ENCODE measurements at regions not wholly inside any gene's neighbourhood (a gene's known extent, or its start where the extent isn't known, plus 50 kb on each side); places are given as distances from the start of the nearest gene placed in this dataset.

- no peak for DNase-seq (ENCODE audit: low spot score)
- in situ Hi-C loops (cut with MboI; ENCODE audit: low sequenced_read_pairs, unreplicated experiment), result no loop called here
- no peak for TF ChIP-seq CTCF (IDR thresholded peaks at IDR 0.05; ENCODE audit: borderline replicate concordance, control extremely low read depth, extremely low read depth, insufficient read depth, missing control alignments)
Measured at GRCh38 chr16:5366126-5366525, 268.5 kb upstream of the EEF2KMT start.

GRCh38 chr16:5364186-5364585, 266.6 kb upstream of the EEF2KMT start:
- DNase-seq (ENCODE audit: low spot score), result no peak
- in situ Hi-C loops (cut with MboI; ENCODE audit: low sequenced_read_pairs, unreplicated experiment), result no loop called here
- TF ChIP-seq CTCF (IDR thresholded peaks at IDR 0.05; ENCODE audit: borderline replicate concordance, control extremely low read depth, extremely low read depth, insufficient read depth, missing control alignments), result no peak

- in situ Hi-C loops (cut with MboI; ENCODE audit: low sequenced_read_pairs, unreplicated experiment), result no loop called here
- no peak for DNase-seq (ENCODE audit: low spot score)
- no peak for TF ChIP-seq CTCF (IDR thresholded peaks at IDR 0.05; ENCODE audit: borderline replicate concordance, control extremely low read depth, extremely low read depth, insufficient read depth, missing control alignments)
Measured at GRCh38 chr16:5361322-5361721, 263.7 kb upstream of the EEF2KMT start.

- in situ Hi-C loops (cut with MboI; ENCODE audit: low sequenced_read_pairs, unreplicated experiment), result no loop called here
- DNase-seq (ENCODE audit: low spot score), result no peak
- no peak for TF ChIP-seq CTCF (IDR thresholded peaks at IDR 0.05; ENCODE audit: borderline replicate concordance, control extremely low read depth, extremely low read depth, insufficient read depth, missing control alignments)
Measured at GRCh38 chr16:5354645-5355044, 257.1 kb upstream of the EEF2KMT start.

- DNase-seq (ENCODE audit: low spot score), result no peak
- in situ Hi-C loops (cut with MboI; ENCODE audit: low sequenced_read_pairs, unreplicated experiment), result no loop called here
- no peak for TF ChIP-seq CTCF (IDR thresholded peaks at IDR 0.05; ENCODE audit: borderline replicate concordance, control extremely low read depth, extremely low read depth, insufficient read depth, missing control alignments)
Measured at GRCh38 chr16:5349670-5350517, 252.3 kb upstream of the EEF2KMT start.

- no peak for DNase-seq (ENCODE audit: low spot score)
- in situ Hi-C loops (cut with MboI; ENCODE audit: low sequenced_read_pairs, unreplicated experiment), result no loop called here
- no peak for TF ChIP-seq CTCF (IDR thresholded peaks at IDR 0.05; ENCODE audit: borderline replicate concordance, control extremely low read depth, extremely low read depth, insufficient read depth, missing control alignments)
Measured at GRCh38 chr16:5349101-5349500, 251.5 kb upstream of the EEF2KMT start.

Data from GM13976 (cell line).